Body of pancreas (tissue), 4 donors: ENCODE measurements at regions not wholly inside any gene's neighbourhood (a gene's known extent, or its start where the extent isn't known, plus 50 kb on each side); places are given as distances from the start of the nearest gene placed in this dataset.

Experiments used
- POLR2A ChIP-seq, 3 donors: fragments of 450-650 bp; IDR thresholded peaks; one replicate each; pipeline ENCODE4 v1.6.1; 2016; ENCODE audit warnings: antibody characterized with exemption in 3 of 3, mild to moderate bottlenecking in 2 of 3
- TF ChIP-seq, protein P1 (sequence below), 7 experiments: fragments of 450-650 bp in 4 of 7; fragments of 200-600 bp in 3 of 7; sonication (generic) in 3 of 7; IDR thresholded peaks; one replicate each; pipeline ENCODE4 v1.5.1; 2016 to 2019; ENCODE audit warnings: antibody characterized with exemption in 7 of 7

DNA sequence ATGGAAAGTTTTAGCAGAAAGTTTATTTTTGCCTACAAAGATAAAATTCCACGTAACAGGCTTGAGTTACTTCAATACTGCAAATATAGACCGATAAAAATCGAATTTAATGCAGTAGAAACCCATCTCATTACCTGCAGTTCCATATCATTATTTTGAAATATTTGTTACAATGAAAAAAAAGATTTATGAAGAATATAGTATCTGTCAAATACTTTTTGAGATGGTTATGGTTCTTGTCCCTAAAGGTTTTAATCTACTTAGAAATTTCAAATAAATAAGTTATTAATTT is 273.5 kb downstream of the ADAMTS20 start:
- TF ChIP-seq, protein P1, sequence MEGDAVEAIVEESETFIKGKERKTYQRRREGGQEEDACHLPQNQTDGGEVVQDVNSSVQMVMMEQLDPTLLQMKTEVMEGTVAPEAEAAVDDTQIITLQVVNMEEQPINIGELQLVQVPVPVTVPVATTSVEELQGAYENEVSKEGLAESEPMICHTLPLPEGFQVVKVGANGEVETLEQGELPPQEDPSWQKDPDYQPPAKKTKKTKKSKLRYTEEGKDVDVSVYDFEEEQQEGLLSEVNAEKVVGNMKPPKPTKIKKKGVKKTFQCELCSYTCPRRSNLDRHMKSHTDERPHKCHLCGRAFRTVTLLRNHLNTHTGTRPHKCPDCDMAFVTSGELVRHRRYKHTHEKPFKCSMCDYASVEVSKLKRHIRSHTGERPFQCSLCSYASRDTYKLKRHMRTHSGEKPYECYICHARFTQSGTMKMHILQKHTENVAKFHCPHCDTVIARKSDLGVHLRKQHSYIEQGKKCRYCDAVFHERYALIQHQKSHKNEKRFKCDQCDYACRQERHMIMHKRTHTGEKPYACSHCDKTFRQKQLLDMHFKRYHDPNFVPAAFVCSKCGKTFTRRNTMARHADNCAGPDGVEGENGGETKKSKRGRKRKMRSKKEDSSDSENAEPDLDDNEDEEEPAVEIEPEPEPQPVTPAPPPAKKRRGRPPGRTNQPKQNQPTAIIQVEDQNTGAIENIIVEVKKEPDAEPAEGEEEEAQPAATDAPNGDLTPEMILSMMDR (IDR thresholded peaks at IDR 0.05): no peak
- TF ChIP-seq POLR2A (IDR thresholded peaks at IDR 0.05): no peak
